GM23338 (cell line): ENCODE measurements at regions not wholly inside any gene's neighbourhood (a gene's known extent, or its start where the extent isn't known, plus 50 kb on each side); places are given as distances from the start of the nearest gene placed in this dataset.

ENCODE experiments used
- CTCF ChIP-seq, 2 experiments: fragments of 200-600 bp in 1 of 2; sonication (generic) in 1 of 2; conservative IDR thresholded peaks; 2 replicates each; pipeline versions ENCODE4 v1.5.1 to v1.6.1; 2016 to 2017; ENCODE audit warnings: antibody characterized with exemption in 2 of 2, low read depth in 2 of 2, mild to moderate bottlenecking in 2 of 2, moderate library complexity in 1 of 2
- EZH2 ChIP-seq: fragments of 200-600 bp; sonication (generic); IDR thresholded peaks from one replicate; pipeline ENCODE4 v1.8.0; 2017; ENCODE audit warnings: antibody characterized with exemption, mild to moderate bottlenecking, low read depth; ENCODE audit not compliant: unreplicated experiment

GRCh38 chr4:19437008-19437407 lies 814.7 kb upstream of the SLIT2 start:
- TF ChIP-seq EZH2 (no peak), CTCF (conservative IDR thresholded peaks at IDR 0.05; ENCODE audit: low read depth in 2 of 2) (no peak)
